ENCODE measurements at regions not wholly inside any gene's neighbourhood (a gene's known extent, or its start where the extent isn't known, plus 50 kb on each side); places are given as distances from the start of the nearest gene placed in this dataset.

DNA sequence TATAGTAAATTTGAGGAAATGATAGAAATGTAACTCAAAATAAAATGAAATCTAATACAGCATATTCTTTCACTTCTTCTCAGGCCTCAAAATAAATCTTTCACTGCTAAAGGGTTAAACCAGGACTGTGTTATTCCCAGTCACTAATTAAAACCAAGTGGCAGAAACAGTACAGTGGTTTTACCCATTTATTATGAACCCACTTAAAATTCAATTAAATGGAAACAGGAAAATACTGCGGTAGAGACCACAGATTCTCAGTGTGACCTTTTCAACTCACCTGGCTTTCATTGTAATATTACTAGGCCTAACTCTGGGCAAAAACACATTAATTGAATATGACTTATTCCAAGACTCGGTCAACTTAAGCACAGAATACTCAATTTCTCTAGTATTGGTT is 176.5 kb upstream of the DKK2 start:
- no peak for TF ChIP-seq POLR2A (IDR thresholded peaks at IDR 0.05; ENCODE audit: low read depth)
- TF ChIP-seq, protein P1, sequence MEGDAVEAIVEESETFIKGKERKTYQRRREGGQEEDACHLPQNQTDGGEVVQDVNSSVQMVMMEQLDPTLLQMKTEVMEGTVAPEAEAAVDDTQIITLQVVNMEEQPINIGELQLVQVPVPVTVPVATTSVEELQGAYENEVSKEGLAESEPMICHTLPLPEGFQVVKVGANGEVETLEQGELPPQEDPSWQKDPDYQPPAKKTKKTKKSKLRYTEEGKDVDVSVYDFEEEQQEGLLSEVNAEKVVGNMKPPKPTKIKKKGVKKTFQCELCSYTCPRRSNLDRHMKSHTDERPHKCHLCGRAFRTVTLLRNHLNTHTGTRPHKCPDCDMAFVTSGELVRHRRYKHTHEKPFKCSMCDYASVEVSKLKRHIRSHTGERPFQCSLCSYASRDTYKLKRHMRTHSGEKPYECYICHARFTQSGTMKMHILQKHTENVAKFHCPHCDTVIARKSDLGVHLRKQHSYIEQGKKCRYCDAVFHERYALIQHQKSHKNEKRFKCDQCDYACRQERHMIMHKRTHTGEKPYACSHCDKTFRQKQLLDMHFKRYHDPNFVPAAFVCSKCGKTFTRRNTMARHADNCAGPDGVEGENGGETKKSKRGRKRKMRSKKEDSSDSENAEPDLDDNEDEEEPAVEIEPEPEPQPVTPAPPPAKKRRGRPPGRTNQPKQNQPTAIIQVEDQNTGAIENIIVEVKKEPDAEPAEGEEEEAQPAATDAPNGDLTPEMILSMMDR (IDR thresholded peaks at IDR 0.05): no peak
